Right ventricle myocardium inferior (tissue), 1 donor: ENCODE measurements at regions not wholly inside any gene's neighbourhood (a gene's known extent, or its start where the extent isn't known, plus 50 kb on each side); places are given as distances from the start of the nearest gene placed in this dataset.

Experiments
- ATAC-seq: fragments of 200-7000 bp; cut with Tn5 transposase; one replicate; pipeline ENCODE4 v1.9.1; 2020; ENCODE audit warnings: mild to moderate bottlenecking, moderate library complexity
- DNase-seq: peaks from one replicate; pipeline ENCODE4 v3.0.0; 2021; ENCODE audit errors: missing footprints
- intact Hi-C: fragments of 100-400 bp; cut with DNase I; formaldehyde crosslinking; loops from one replicate; pipeline ENCODE4 v1.11.0; 2022
- donor health status: DM: no; HTN: yes; CAD: no; lungs with severe emphysema.

- no peak for ATAC-seq
- no peak for DNase-seq
Observed at GRCh38 chr11:95359756-95360155, 128.8 kb upstream of the SESN3 start.

GRCh38 chr11:95359341-95359663 is 128.3 kb upstream of the SESN3 start:
- no peak for DNase-seq
- intact Hi-C loops = no loop called here
- no peak for ATAC-seq

More at GRCh38 chr11:95359756-95360155, 128.8 kb upstream of the SESN3 start:
- intact Hi-C loops = no loop called here

GRCh38 chr11:95358511-95359340 is 127.7 kb upstream of the SESN3 start:
- ATAC-seq = peak; percentile 77

GRCh38 chr11:95354304-95354703 is 123.3 kb upstream of the SESN3 start:
- intact Hi-C loops = no loop called here
- no peak for ATAC-seq
- no peak for DNase-seq

More at GRCh38 chr11:95358511-95359340, 127.7 kb upstream of the SESN3 start:
- DNase-seq = no peak
- intact Hi-C loops = no loop called here

- intact Hi-C loops = no loop called here
- no peak for DNase-seq
- no peak for ATAC-seq
Observed at GRCh38 chr11:95353706-95354105, 122.7 kb upstream of the SESN3 start.

- intact Hi-C loops = no loop called here
- ATAC-seq = no peak
- DNase-seq = no peak
Observed at GRCh38 chr11:95352733-95353346, 121.8 kb upstream of the SESN3 start.

GRCh38 chr11:95349345-95349942 is 118.4 kb upstream of the SESN3 start:
- no peak for DNase-seq
- no peak for ATAC-seq
- intact Hi-C loops = no loop called here

- ATAC-seq (no peak), DNase-seq (no peak)
- intact Hi-C loops = no loop called here
Observed at GRCh38 chr11:95346265-95346664, 115.3 kb upstream of the SESN3 start.

GRCh38 chr11:95345651-95346050 is 114.6 kb upstream of the SESN3 start:
- ATAC-seq (no peak), DNase-seq (no peak)
- intact Hi-C loops = no loop called here

GRCh38 chr11:95344932-95345642 is 114.1 kb upstream of the SESN3 start:
- DNase-seq = no peak
- ATAC-seq = no peak
- intact Hi-C loops = no loop called here

GRCh38 chr11:95341221-95341620 is 110.2 kb upstream of the SESN3 start:
- intact Hi-C loops = no loop called here
- no peak for DNase-seq
- no peak for ATAC-seq

- intact Hi-C loops = loop anchor here (5.0 to 10.0 kb wide), 2 partner anchors 107 to 264 kb away; partner anchors contain the start of gene SESN3
- ATAC-seq (no peak), DNase-seq (no peak)
Observed at GRCh38 chr11:95339086-95339901, 108.3 kb upstream of the SESN3 start.

GRCh38 chr11:95338430-95338991 is 107.5 kb upstream of the SESN3 start:
- ATAC-seq (peak; percentile 82), DNase-seq (peak; percentile 69)
- intact Hi-C loops = loop anchor here (5.0 to 10.0 kb wide), 2 partner anchors 106 to 264 kb away; partner anchors contain the start of gene SESN3

- ATAC-seq = peak; percentile 7
- no peak for DNase-seq
- intact Hi-C loops = loop anchor here (5.0 to 10.0 kb wide), 2 partner anchors 106 to 263 kb away; partner anchors contain the start of gene SESN3
Observed at GRCh38 chr11:95337972-95338429, 107.0 kb upstream of the SESN3 start.

- peak; percentile 78 for ATAC-seq
- peak; percentile 84 for DNase-seq
- intact Hi-C loops = loop anchor here (5.0 to 10.0 kb wide), 2 partner anchors 105 to 263 kb away; partner anchors contain the start of gene SESN3
Observed at GRCh38 chr11:95337175-95337957, 106.4 kb upstream of the SESN3 start.

GRCh38 chr11:95335989-95336388 is 105.0 kb upstream of the SESN3 start:
- ATAC-seq (no peak), DNase-seq (no peak)
- intact Hi-C loops = loop anchor here (5.0 to 10.0 kb wide), 2 partner anchors 104 to 261 kb away; partner anchors contain the start of gene SESN3

GRCh38 chr11:95331161-95331560 is 100.2 kb upstream of the SESN3 start:
- DNase-seq (no peak), ATAC-seq (no peak)
- intact Hi-C loops = loop anchor here (10.0 kb wide), 1 partner anchor 256 kb away; no protein-coding TSS in a partner anchor
